Karpas-422 (cell line): ENCODE measurements at regions not wholly inside any gene's neighbourhood (a gene's known extent, or its start where the extent isn't known, plus 50 kb on each side); places are given as distances from the start of the nearest gene placed in this dataset.

Source experiments
- DNase-seq: peaks from one replicate; pipeline ENCODE4 v3.0.0-alpha.2; 2015
- H2AFZ ChIP-seq: fragments of 200-600 bp; sonication (generic); 2 replicates; pipeline ENCODE4 v1.6.1; 2014; ENCODE audit warnings: antibody characterized with exemption, low read length, mixed read lengths
- H3K27ac ChIP-seq: fragments of 200-600 bp; sonication (generic); 2 replicates; pipeline ENCODE4 v1.5.1; 2014; ENCODE audit warnings: mild to moderate bottlenecking, low read length, moderate library complexity
- H3K27me3 ChIP-seq: fragments of 200-600 bp; sonication (generic); 2 replicates; pipeline ENCODE4 v1.6.1; 2014; ENCODE audit warnings: low read length, mixed read lengths
- H3K36me3 ChIP-seq: fragments of 200-600 bp; sonication (generic); 2 replicates; pipeline ENCODE4 v1.6.1; 2014; ENCODE audit warnings: low read length, mixed read lengths; ENCODE audit not compliant: insufficient read depth
- H3K4me1 ChIP-seq: fragments of 200-600 bp; sonication (generic); 2 replicates; pipeline ENCODE4 v1.6.1; 2014; ENCODE audit warnings: mild to moderate bottlenecking, low read length, mixed read lengths
- H3K4me2 ChIP-seq: fragments of 200-600 bp; sonication (generic); 2 replicates; pipeline ENCODE4 v1.6.1; 2014; ENCODE audit warnings: low read length, low read depth, mild to moderate bottlenecking; ENCODE audit not compliant: poor library complexity, severe bottlenecking
- H3K4me3 ChIP-seq: fragments of 200-600 bp; sonication (generic); 2 replicates; pipeline ENCODE4 v1.5.1; 2014; ENCODE audit warnings: mild to moderate bottlenecking, antibody characterized with exemption, low read length, mixed read lengths
- H3K79me2 ChIP-seq: fragments of 200-600 bp; sonication (generic); 2 replicates; pipeline ENCODE4 v1.6.1; 2014; ENCODE audit warnings: mild to moderate bottlenecking, low read length, mixed read lengths
- H3K9ac ChIP-seq: fragments of 200-600 bp; sonication (generic); 2 replicates; pipeline ENCODE4 v1.6.0; 2014; ENCODE audit warnings: low read length
- H3K9me2 ChIP-seq: fragments of 200-600 bp; sonication (generic), shearing (Covaris generic); replicated peaks from 2 replicates; pipeline ENCODE4 v1.6.0; 2014; ENCODE audit warnings: mild to moderate bottlenecking, low read length, moderate library complexity; ENCODE audit not compliant: insufficient read depth
- H3K9me3 ChIP-seq: fragments of 300-700, 200-600 bp; sonication (generic); 2 replicates; pipeline ENCODE4 v1.6.1; 2014; ENCODE audit warnings: low read length, mixed read lengths
- H4K20me1 ChIP-seq: fragments of 200-600 bp; sonication (generic); 2 replicates; pipeline ENCODE4 v1.6.1; 2014; ENCODE audit warnings: mild to moderate bottlenecking, antibody characterized with exemption, low read length, low read depth; ENCODE audit not compliant: insufficient read depth

DNA sequence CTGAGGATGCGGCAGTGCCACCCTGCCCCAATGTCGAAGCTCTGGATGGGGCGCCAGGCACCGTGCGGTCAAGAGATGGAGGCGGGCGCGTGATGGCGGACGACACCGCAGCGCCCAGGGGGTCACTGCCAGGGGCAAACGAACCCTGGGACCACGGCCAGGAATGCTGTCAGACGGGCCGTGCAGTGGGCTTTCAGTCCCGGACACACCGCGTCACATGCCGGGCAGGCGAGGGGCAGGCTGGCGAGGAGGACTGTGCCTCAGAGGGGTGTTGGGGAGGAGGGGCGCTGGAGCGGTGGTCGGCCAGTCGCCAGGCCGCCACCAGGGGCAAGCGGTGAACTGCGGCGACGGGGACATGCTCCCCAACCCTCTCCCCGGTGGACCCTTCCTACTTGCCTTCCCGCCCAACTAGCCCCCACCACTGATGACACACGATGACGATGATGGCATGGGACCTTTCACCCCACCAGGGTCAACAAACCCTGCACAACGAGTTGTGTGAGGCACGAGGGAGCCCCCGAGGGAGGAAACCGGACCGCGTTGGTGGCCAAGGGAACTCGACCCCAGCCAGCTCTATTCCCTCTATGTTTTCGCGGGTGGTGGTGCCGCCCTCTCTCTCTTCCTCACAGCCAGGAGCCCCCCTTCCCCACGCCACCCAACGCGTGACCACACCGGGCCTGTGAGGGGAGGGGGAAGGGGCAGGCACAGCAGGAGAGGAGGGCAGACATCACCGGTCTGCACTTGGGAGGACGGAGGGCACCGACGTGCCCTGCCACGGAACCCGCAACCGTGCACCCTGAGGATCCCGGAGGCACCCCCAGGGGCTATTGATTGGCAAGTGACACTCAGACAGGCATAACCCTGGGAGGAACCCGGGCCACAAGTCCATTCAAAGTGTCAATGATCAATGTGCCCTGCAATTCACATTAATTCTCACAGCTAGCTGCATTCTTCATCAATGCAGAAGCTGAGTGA, 1960.9 kb upstream of the DEFB115 start:
- Histone ChIP-seq H3K4me1 (no peaks in the 10 kb centered on the region), H3K9me3 (peaks cover 16% of the 10 kb centered on the region)

DNA sequence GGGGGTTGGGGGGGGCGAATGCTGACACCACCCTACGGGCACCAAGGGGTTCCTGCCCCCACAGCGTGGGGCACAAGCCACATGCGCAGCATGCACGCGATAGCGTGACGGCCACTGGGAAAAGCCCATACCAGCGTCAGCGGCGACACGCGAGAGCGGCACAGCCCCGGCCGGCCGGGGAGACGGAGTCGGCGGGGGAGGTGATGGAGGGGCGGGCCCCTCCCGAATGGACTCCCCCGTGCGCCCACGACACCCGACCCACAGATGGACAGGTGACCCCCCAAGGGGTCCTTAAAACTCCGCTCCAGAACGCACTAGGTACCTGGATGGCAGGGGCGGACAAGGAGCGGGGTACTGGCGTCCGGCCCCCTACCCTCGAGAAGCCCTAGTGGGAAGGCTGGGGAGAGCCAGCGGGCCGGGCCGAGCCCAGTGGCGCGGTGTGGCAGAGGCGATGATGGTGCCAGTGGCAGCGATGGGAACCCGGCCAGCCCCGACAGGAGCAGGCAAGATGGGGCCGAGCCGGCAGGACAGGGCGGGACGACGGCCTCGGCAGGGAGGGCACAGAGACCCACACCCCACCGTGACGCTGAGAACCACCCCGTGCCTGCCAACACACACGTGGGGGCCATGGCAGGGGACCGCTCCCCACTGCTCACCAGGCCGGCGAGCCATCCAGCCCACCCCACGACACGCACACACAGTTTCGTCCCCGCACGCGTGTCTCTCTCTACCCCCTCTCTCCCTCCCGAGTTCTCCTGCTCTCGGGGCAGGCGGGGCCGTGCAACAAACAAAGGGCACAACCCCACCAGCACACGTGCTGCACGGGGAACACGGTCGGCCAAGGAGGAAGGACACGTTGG, 1959.8 kb upstream of the DEFB115 start:
- no peak for DNase-seq
- Histone ChIP-seq H3K4me2 (no peak overlapping the region), H2AFZ (no peak overlapping the region), H3K9me3 (peaks cover 17% of the 10 kb centered on the region), H3K79me2 (no peaks in the 10 kb centered on the region), H3K9ac (no peak overlapping the region), H4K20me1 (no peaks in the 10 kb centered on the region), H3K4me1 (no peaks in the 10 kb centered on the region), H3K4me3 (no peak overlapping the region), H3K27ac (no peak overlapping the region), H3K9me2 (no peaks in the 10 kb centered on the region), H3K27me3 (no peaks in the 10 kb centered on the region), H3K36me3 (no peaks in the 10 kb centered on the region)

More for the DNA sequence above, 1960.9 kb upstream of the DEFB115 start:
- Histone ChIP-seq H3K9ac (no peak overlapping the region), H3K9me2 (no peaks in the 10 kb centered on the region), H3K4me2 (no peak overlapping the region), H3K27ac (no peak overlapping the region), H2AFZ (no peak overlapping the region), H3K36me3 (no peaks in the 10 kb centered on the region), H4K20me1 (no peaks in the 10 kb centered on the region), H3K79me2 (no peaks in the 10 kb centered on the region), H3K27me3 (no peaks in the 10 kb centered on the region), H3K4me3 (no peak overlapping the region)
- DNase-seq: no peak

DNA sequence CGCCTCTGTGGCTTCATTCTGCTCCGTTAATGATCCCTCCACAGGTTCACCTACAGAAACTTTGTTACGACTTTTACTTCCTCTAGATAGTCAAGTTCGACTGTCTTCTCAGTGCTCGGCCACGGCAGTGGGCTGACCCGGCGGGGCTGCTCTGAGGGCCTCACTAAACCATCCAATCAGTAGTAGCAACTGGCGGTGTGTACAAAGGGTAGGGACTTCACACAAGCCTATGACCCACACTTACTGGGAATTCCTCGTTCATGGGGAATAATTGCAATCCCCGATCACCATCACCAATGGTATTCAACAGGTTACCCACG, 1959.2 kb upstream of the DEFB115 start:
- DNase-seq: no peak
- Histone ChIP-seq H3K27ac (no peak overlapping the region), H4K20me1 (no peaks in the 10 kb centered on the region), H3K9me3 (peaks cover 20% of the 10 kb centered on the region), H3K4me3 (no peak overlapping the region), H3K79me2 (no peaks in the 10 kb centered on the region), H3K9me2 (no peaks in the 10 kb centered on the region), H3K9ac (no peak overlapping the region), H3K4me1 (no peaks in the 10 kb centered on the region), H3K27me3 (no peaks in the 10 kb centered on the region), H3K36me3 (no peaks in the 10 kb centered on the region), H2AFZ (no peak overlapping the region), H3K4me2 (no peak overlapping the region)

- Histone ChIP-seq H3K27me3 (no peaks in the 10 kb centered on the region), H2AFZ (no peak overlapping the region), H3K9ac (no peak overlapping the region), H4K20me1 (no peaks in the 10 kb centered on the region), H3K36me3 (no peaks in the 10 kb centered on the region), H3K4me2 (no peak overlapping the region), H3K9me3 (peaks cover 23% of the 10 kb centered on the region), H3K4me3 (no peak overlapping the region), H3K27ac (no peak overlapping the region), H3K79me2 (no peaks in the 10 kb centered on the region), H3K4me1 (no peaks in the 10 kb centered on the region), H3K9me2 (no peaks in the 10 kb centered on the region)
- no peak for DNase-seq
Measured at GRCh38 chr20:29298759-29299613, 1958.5 kb upstream of the DEFB115 start.

DNA sequence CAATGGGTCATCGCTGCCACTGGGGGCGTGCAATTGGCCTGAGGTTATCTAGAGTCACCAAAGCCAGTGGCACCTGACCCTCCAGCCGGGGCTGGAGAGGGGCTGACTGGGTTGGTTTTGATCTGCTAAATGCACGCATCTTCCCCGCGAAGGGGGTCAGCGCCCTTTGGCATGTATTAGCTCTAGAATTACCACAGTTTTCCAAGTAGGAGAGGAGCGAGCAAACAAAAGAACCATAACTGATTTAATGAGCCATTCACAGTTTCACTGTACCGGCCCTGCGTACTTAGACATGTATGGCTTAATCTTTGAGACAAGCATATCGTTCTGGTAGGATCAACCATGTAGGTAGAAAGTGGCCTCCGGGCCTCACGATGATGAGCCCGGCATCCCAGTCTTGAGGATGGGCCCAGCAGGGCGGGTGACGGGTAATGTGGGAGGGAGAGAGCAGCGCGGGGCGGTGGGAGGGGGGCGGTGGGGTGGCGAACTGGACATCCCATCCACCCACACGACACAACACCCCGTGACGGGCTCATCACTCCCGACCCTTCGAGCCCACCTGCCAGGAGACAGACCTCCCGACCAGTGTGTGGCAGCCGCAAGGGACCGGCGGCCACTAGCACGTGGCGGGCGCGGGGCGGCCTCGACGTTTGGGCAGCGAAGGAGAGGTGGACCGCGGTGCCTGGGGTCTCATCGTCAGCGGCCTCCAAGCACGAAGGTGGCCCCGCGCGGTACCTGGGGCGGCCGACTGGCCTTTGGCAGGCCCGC, 1957.5 kb upstream of the DEFB115 start:
- Histone ChIP-seq H2AFZ (no peak overlapping the region), H3K9me2 (no peaks in the 10 kb centered on the region), H3K9ac (no peak overlapping the region), H4K20me1 (no peaks in the 10 kb centered on the region), H3K4me3 (no peak overlapping the region), H3K27me3 (no peaks in the 10 kb centered on the region), H3K9me3 (peaks cover 23% of the 10 kb centered on the region), H3K27ac (no peak overlapping the region), H3K79me2 (no peaks in the 10 kb centered on the region), H3K4me1 (no peaks in the 10 kb centered on the region), H3K36me3 (no peaks in the 10 kb centered on the region), H3K4me2 (no peak overlapping the region)
- DNase-seq: no peak

- H3K4me2 ChIP-seq: no peak overlapping the region
- no peaks in the 10 kb centered on the region for H4K20me1 ChIP-seq
- no peaks in the 10 kb centered on the region for H3K36me3 ChIP-seq
- H3K9me3 ChIP-seq: peaks cover 22% of the 10 kb centered on the region
- H3K79me2 ChIP-seq: no peaks in the 10 kb centered on the region
- H3K4me1 ChIP-seq: no peaks in the 10 kb centered on the region
- no peaks in the 10 kb centered on the region for H3K27me3 ChIP-seq
- H3K9ac ChIP-seq: no peak overlapping the region
- H2AFZ ChIP-seq: no peak overlapping the region
- H3K27ac ChIP-seq: no peak overlapping the region
- H3K9me2 ChIP-seq: no peaks in the 10 kb centered on the region
- DNase-seq: no peak
- no peak overlapping the region for H3K4me3 ChIP-seq
Measured at GRCh38 chr20:29300579-29301551, 1956.6 kb upstream of the DEFB115 start.
